Parathyroid adenoma (tissue), 2 donors: ENCODE measurements at regions not wholly inside any gene's neighbourhood (a gene's known extent, or its start where the extent isn't known, plus 50 kb on each side); places are given as distances from the start of the nearest gene placed in this dataset.

Experiments used
- H2AFZ ChIP-seq: fragments of 300-600 bp; sonication (generic); one replicate; pipeline ENCODE4 v1.7.0; 2017; ENCODE audit warnings: antibody characterized with exemption, mild to moderate bottlenecking
- H3K27ac ChIP-seq: fragments of 300-600 bp; sonication (generic); one replicate; pipeline ENCODE4 v1.7.0; 2017
- H3K27me3 ChIP-seq: fragments of 300-600 bp; sonication (generic); one replicate; pipeline ENCODE4 v1.7.0; 2017; ENCODE audit warnings: low read length; ENCODE audit not compliant: control insufficient read depth, insufficient read depth
- H3K36me3 ChIP-seq: fragments of 300-600 bp; sonication (generic); one replicate; pipeline ENCODE4 v1.7.0; 2017; ENCODE audit warnings: low read length; ENCODE audit not compliant: control insufficient read depth, insufficient read depth
- H3K4me1 ChIP-seq: fragments of 300-600 bp; sonication (generic); one replicate; pipeline ENCODE4 v1.7.0; 2017; ENCODE audit warnings: control low read depth
- H3K4me2 ChIP-seq: fragments of 300-600 bp; sonication (generic); one replicate; pipeline ENCODE4 v1.7.0; 2017; ENCODE audit warnings: low read length
- H3K4me3 ChIP-seq: fragments of 300-600 bp; sonication (generic); one replicate; pipeline ENCODE4 v1.7.0; 2017; ENCODE audit warnings: low read depth, low read length
- H3K79me2 ChIP-seq: fragments of 300-600 bp; sonication (generic); one replicate; pipeline ENCODE4 v1.7.0; 2017; ENCODE audit warnings: control low read depth
- H3K9ac ChIP-seq: fragments of 300-600 bp; sonication (generic); one replicate; pipeline ENCODE4 v1.7.0; 2017; ENCODE audit warnings: mild to moderate bottlenecking
- H3K9me3 ChIP-seq: fragments of 300-600 bp; sonication (generic); one replicate; pipeline ENCODE4 v1.7.0; 2017; ENCODE audit warnings: low read length; ENCODE audit not compliant: control insufficient read depth
- CTCF ChIP-seq: fragments of 300-600 bp; sonication (generic); IDR thresholded peaks from one replicate; pipeline ENCODE4 v1.7.0; 2017; ENCODE audit warnings: antibody characterized with exemption, mild to moderate bottlenecking
- donor health status: primary hyperparathyroidism.

- no peak overlapping the region for H3K9ac ChIP-seq
- no peak for TF ChIP-seq CTCF
- H2AFZ ChIP-seq = peak overlapping the region; percentile 28
- H3K4me2 ChIP-seq = peak overlapping the region; percentile 62
- no peaks in the 10 kb centered on the region for H3K79me2 ChIP-seq
- no peaks in the 10 kb centered on the region for H3K27me3 ChIP-seq
- H3K27ac ChIP-seq = peak overlapping the region; percentile 92
- H3K9me3 ChIP-seq = no peaks in the 10 kb centered on the region
- peaks cover 22% of the 10 kb centered on the region for H3K4me1 ChIP-seq
- no peaks in the 10 kb centered on the region for H3K36me3 ChIP-seq
- peak overlapping the region; percentile 15 for H3K4me3 ChIP-seq
Observed at GRCh38 chr13:43985422-43986072, 105.8 kb downstream of the LACC1 start.

GRCh38 chr13:43986421-43986981 lies 106.8 kb downstream of the LACC1 start:
- Histone ChIP-seq H3K4me2 (peak overlapping the region; percentile 62), H3K79me2 (no peaks in the 10 kb centered on the region), H2AFZ (peak overlapping the region; percentile 60), H3K27me3 (no peaks in the 10 kb centered on the region), H3K36me3 (no peaks in the 10 kb centered on the region), H3K27ac (peak overlapping the region; percentile 92), H3K4me3 (peak overlapping the region; percentile 23), H3K9me3 (no peaks in the 10 kb centered on the region), H3K4me1 (peaks cover 22% of the 10 kb centered on the region), H3K9ac (no peak overlapping the region)
- no peak for TF ChIP-seq CTCF

GRCh38 chr13:43988302-43988701 lies 108.6 kb downstream of the LACC1 start:
- no peak overlapping the region for H2AFZ ChIP-seq
- no peaks in the 10 kb centered on the region for H3K9me3 ChIP-seq
- H3K27ac ChIP-seq = no peak overlapping the region
- peaks cover 22% of the 10 kb centered on the region for H3K4me1 ChIP-seq
- no peak for TF ChIP-seq CTCF
- H3K9ac ChIP-seq = no peak overlapping the region
- H3K27me3 ChIP-seq = no peaks in the 10 kb centered on the region
- no peak overlapping the region for H3K4me3 ChIP-seq
- no peaks in the 10 kb centered on the region for H3K36me3 ChIP-seq
- no peaks in the 10 kb centered on the region for H3K79me2 ChIP-seq
- no peak overlapping the region for H3K4me2 ChIP-seq

GRCh38 chr13:43990021-43990420 lies 110.3 kb downstream of the LACC1 start:
- H3K4me3 ChIP-seq = no peak overlapping the region
- H2AFZ ChIP-seq = no peak overlapping the region
- H3K27ac ChIP-seq = no peak overlapping the region
- no peak overlapping the region for H3K4me2 ChIP-seq
- no peak overlapping the region for H3K9ac ChIP-seq
- H3K79me2 ChIP-seq = no peaks in the 10 kb centered on the region
- H3K27me3 ChIP-seq = no peaks in the 10 kb centered on the region
- H3K4me1 ChIP-seq = peaks cover 20% of the 10 kb centered on the region
- H3K36me3 ChIP-seq = no peaks in the 10 kb centered on the region
- H3K9me3 ChIP-seq = no peaks in the 10 kb centered on the region
- TF ChIP-seq CTCF = no peak

- Histone ChIP-seq H3K4me2 (no peak overlapping the region), H3K36me3 (no peaks in the 10 kb centered on the region), H3K9me3 (no peaks in the 10 kb centered on the region), H3K4me1 (peaks cover 13% of the 10 kb centered on the region), H3K27ac (no peak overlapping the region), H3K9ac (no peak overlapping the region), H3K27me3 (no peaks in the 10 kb centered on the region), H3K4me3 (no peak overlapping the region), H3K79me2 (no peaks in the 10 kb centered on the region), H2AFZ (peak overlapping the region; percentile 22)
- no peak for TF ChIP-seq CTCF
Observed at GRCh38 chr13:43990829-43991228, 111.1 kb downstream of the LACC1 start.
